ENCODE measurements at regions not wholly inside any gene's neighbourhood (a gene's known extent, or its start where the extent isn't known, plus 50 kb on each side); places are given as distances from the start of the nearest gene placed in this dataset.

DNA sequence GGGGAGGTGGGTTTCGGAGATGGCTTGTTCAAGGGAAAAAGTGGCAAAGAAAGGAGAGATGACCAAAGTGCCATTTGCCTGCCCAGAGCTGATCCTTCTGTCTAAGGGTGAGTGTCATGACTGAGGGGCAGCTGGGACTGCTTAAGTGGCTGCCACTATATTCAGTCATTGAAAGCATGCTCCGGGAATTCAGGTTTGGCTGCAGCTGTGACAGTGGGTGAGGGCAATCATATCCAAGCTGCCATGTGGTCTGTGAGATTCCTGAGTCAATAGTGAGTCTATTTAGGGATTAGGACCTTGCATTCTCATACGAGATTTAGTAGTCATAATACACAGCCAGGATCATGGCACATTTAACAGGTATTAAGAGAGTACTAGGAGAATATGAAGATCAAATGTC is 138.8 kb upstream of the BANK1 start:
- TF ChIP-seq, protein P1, sequence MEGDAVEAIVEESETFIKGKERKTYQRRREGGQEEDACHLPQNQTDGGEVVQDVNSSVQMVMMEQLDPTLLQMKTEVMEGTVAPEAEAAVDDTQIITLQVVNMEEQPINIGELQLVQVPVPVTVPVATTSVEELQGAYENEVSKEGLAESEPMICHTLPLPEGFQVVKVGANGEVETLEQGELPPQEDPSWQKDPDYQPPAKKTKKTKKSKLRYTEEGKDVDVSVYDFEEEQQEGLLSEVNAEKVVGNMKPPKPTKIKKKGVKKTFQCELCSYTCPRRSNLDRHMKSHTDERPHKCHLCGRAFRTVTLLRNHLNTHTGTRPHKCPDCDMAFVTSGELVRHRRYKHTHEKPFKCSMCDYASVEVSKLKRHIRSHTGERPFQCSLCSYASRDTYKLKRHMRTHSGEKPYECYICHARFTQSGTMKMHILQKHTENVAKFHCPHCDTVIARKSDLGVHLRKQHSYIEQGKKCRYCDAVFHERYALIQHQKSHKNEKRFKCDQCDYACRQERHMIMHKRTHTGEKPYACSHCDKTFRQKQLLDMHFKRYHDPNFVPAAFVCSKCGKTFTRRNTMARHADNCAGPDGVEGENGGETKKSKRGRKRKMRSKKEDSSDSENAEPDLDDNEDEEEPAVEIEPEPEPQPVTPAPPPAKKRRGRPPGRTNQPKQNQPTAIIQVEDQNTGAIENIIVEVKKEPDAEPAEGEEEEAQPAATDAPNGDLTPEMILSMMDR (IDR thresholded peaks at IDR 0.05): no peak
- TF ChIP-seq POLR2A (IDR thresholded peaks at IDR 0.05): no peak

Measured in sigmoid colon (tissue), 3 donors.